ENCODE measurements at regions not wholly inside any gene's neighbourhood (a gene's known extent, or its start where the extent isn't known, plus 50 kb on each side); places are given as distances from the start of the nearest gene placed in this dataset.

DNA sequence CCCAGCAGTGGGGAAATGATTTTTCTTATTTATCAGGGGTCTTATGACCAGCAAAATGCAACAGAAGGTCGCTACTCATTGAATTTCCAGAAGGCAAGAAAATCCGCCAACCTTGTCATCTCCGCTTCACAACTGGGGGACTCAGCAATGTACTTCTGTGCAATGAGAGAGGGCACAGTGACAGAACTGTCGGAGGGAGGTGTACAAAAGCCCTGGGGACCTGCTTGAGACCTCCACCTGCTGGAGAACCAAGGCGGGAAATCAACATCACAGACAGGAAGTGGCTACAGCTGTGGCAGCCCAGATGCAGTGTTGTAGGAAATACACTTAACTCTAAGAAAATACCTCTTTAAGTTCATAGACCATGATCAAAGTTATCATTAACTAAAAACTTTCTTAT is 250.9 kb upstream of the OR4E1 start:
- no peaks in the 10 kb centered on the region for H3K9me3 ChIP-seq (ENCODE audit: control insufficient read depth in 2 of 2, insufficient read depth in 1 of 2, low read length in 1 of 2)
- no peaks in the 10 kb centered on the region for H3K36me3 ChIP-seq (ENCODE audit: control insufficient read depth in 2 of 2, insufficient read depth in 2 of 2, low read length in 1 of 2)
- peaks cover 14 to 26% of the 10 kb centered on the region in 2 donors for H3K4me1 ChIP-seq (ENCODE audit: control insufficient read depth in 2 of 2, insufficient read depth in 2 of 2, low read length in 2 of 2)
- peak overlapping the region; percentile 11 to 44 for H3K4me3 ChIP-seq (ENCODE audit: low read length in 2 of 2)
- 5% methylated on average over 5 of the region's 5 CpGs for WGBS
- DNase-seq (ENCODE audit: low read depth in 6 of 9, low spot score in 9 of 9) = peak; percentile 73 to 97 (median 90)
- no peaks in the 10 kb centered on the region for H3K27me3 ChIP-seq (ENCODE audit: control insufficient read depth in 2 of 2, insufficient read depth in 1 of 2, low read length in 1 of 2)
- peak overlapping the region; percentile 92 to 95 for H3K27ac ChIP-seq (ENCODE audit: low read depth in 1 of 2, low read length in 1 of 2)

GRCh38 chr14:21923820-21924219 is 250.2 kb upstream of the OR4E1 start:
- peak overlapping the region; percentile 92 to 95 for H3K27ac ChIP-seq (ENCODE audit: low read depth in 1 of 2, low read length in 1 of 2)
- peak overlapping the region; percentile 11 to 44 for H3K4me3 ChIP-seq (ENCODE audit: low read length in 2 of 2)

GRCh38 chr14:21921453-21921852 is 247.8 kb upstream of the OR4E1 start:
- DNase-seq (ENCODE audit: low read depth in 6 of 9, low spot score in 9 of 9) = no peak
- WGBS = 100% methylated on average over 1 of the region's 1 CpG
- H3K27me3 ChIP-seq (ENCODE audit: control insufficient read depth in 2 of 2, insufficient read depth in 1 of 2, low read length in 1 of 2) = no peaks in the 10 kb centered on the region
- no peaks in the 10 kb centered on the region for H3K36me3 ChIP-seq (ENCODE audit: control insufficient read depth in 2 of 2, insufficient read depth in 2 of 2, low read length in 1 of 2)
- no peaks in the 10 kb centered on the region for H3K9me3 ChIP-seq (ENCODE audit: control insufficient read depth in 2 of 2, insufficient read depth in 1 of 2, low read length in 1 of 2)
- no peak overlapping the region for H3K27ac ChIP-seq (ENCODE audit: low read depth in 1 of 2, low read length in 1 of 2)
- peaks cover 14 to 36% of the 10 kb centered on the region in 2 donors for H3K4me1 ChIP-seq (ENCODE audit: control insufficient read depth in 2 of 2, insufficient read depth in 2 of 2, low read length in 2 of 2)
- no peak overlapping the region for H3K4me3 ChIP-seq (ENCODE audit: low read length in 2 of 2)

More at GRCh38 chr14:21923820-21924219, 250.2 kb upstream of the OR4E1 start:
- H3K4me1 ChIP-seq (ENCODE audit: control insufficient read depth in 2 of 2, insufficient read depth in 2 of 2, low read length in 2 of 2) = peaks cover 14 to 28% of the 10 kb centered on the region in 2 donors
- H3K9me3 ChIP-seq (ENCODE audit: control insufficient read depth in 2 of 2, insufficient read depth in 1 of 2, low read length in 1 of 2) = no peaks in the 10 kb centered on the region
- DNase-seq (ENCODE audit: low read depth in 6 of 9, low spot score in 9 of 9) = peak in 6 of 9 donors; percentile 55 to 86 (median 72)
- H3K27me3 ChIP-seq (ENCODE audit: control insufficient read depth in 2 of 2, insufficient read depth in 1 of 2, low read length in 1 of 2) = no peaks in the 10 kb centered on the region
- no peaks in the 10 kb centered on the region for H3K36me3 ChIP-seq (ENCODE audit: control insufficient read depth in 2 of 2, insufficient read depth in 2 of 2, low read length in 1 of 2)

- H3K4me3 ChIP-seq (ENCODE audit: low read length in 2 of 2) = peak overlapping the region; percentile 28 to 46
Measured at GRCh38 chr14:21917699-21918436, 244.2 kb upstream of the OR4E1 start.

GRCh38 chr14:21915826-21916225 is 242.2 kb upstream of the OR4E1 start:
- Histone ChIP-seq H3K4me3 (ENCODE audit: low read length in 2 of 2) (no peak overlapping the region), H3K36me3 (ENCODE audit: control insufficient read depth in 2 of 2, insufficient read depth in 2 of 2, low read length in 1 of 2) (no peaks in the 10 kb centered on the region), H3K9me3 (ENCODE audit: control insufficient read depth in 2 of 2, insufficient read depth in 1 of 2, low read length in 1 of 2) (no peaks in the 10 kb centered on the region), H3K27me3 (ENCODE audit: control insufficient read depth in 2 of 2, insufficient read depth in 1 of 2, low read length in 1 of 2) (no peaks in the 10 kb centered on the region), H3K4me1 (ENCODE audit: control insufficient read depth in 2 of 2, insufficient read depth in 2 of 2, low read length in 2 of 2) (peaks cover 13 to 38% of the 10 kb centered on the region in 2 donors), H3K27ac (ENCODE audit: low read depth in 1 of 2, low read length in 1 of 2) (peak overlapping the region in 1 of 2 donors; percentile 6)
- no peak for DNase-seq (ENCODE audit: low read depth in 6 of 9, low spot score in 9 of 9)
- WGBS = 96% methylated on average over 2 of the region's 2 CpGs

More at GRCh38 chr14:21917699-21918436, 244.2 kb upstream of the OR4E1 start:
- DNase-seq (ENCODE audit: low read depth in 6 of 9, low spot score in 9 of 9) = peak; percentile 58 to 93 (median 86)
- Histone ChIP-seq H3K9me3 (ENCODE audit: control insufficient read depth in 2 of 2, insufficient read depth in 1 of 2, low read length in 1 of 2) (no peaks in the 10 kb centered on the region), H3K36me3 (ENCODE audit: control insufficient read depth in 2 of 2, insufficient read depth in 2 of 2, low read length in 1 of 2) (no peaks in the 10 kb centered on the region), H3K4me1 (ENCODE audit: control insufficient read depth in 2 of 2, insufficient read depth in 2 of 2, low read length in 2 of 2) (peaks cover 4 to 24% of the 10 kb centered on the region in 2 donors), H3K27ac (ENCODE audit: low read depth in 1 of 2, low read length in 1 of 2) (peak overlapping the region; percentile 74 to 78), H3K27me3 (ENCODE audit: control insufficient read depth in 2 of 2, insufficient read depth in 1 of 2, low read length in 1 of 2) (no peaks in the 10 kb centered on the region)
- 15% methylated on average over 4 of the region's 4 CpGs for WGBS

DNA sequence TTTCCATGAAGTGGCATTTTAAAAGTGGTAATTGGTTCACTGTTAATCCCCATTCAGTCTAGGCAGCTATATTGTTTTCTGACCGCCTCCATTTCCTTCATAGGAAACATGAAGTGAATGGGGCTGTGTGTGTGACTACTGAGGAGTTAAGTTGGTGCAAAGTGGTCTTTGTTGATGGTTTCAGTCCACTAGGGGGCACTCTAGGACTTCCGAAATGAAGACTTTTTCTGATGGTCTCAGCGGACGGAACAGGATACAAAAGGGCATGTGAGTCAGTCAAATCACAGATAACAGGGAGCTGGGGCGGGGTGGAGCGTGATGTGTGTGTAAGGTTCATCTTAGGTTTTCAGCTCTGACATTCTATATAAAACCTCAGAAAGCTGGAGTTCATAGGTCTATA is 240.1 kb upstream of the OR4E1 start:
- peak overlapping the region in 1 of 2 donors; percentile 20 for H3K4me3 ChIP-seq (ENCODE audit: low read length in 2 of 2)
- H3K4me1 ChIP-seq (ENCODE audit: control insufficient read depth in 2 of 2, insufficient read depth in 2 of 2, low read length in 2 of 2) = peaks cover 11 to 35% of the 10 kb centered on the region in 2 donors
- H3K27me3 ChIP-seq (ENCODE audit: control insufficient read depth in 2 of 2, insufficient read depth in 1 of 2, low read length in 1 of 2) = no peaks in the 10 kb centered on the region
- 35% methylated on average over 6 of the region's 6 CpGs for WGBS
- peak overlapping the region in 1 of 2 donors; percentile 8 for H3K27ac ChIP-seq (ENCODE audit: low read depth in 1 of 2, low read length in 1 of 2)
- peak; percentile 68 to 96 (median 88) for DNase-seq (ENCODE audit: low read depth in 6 of 9, low spot score in 9 of 9)
- no peaks in the 10 kb centered on the region for H3K36me3 ChIP-seq (ENCODE audit: control insufficient read depth in 2 of 2, insufficient read depth in 2 of 2, low read length in 1 of 2)
- H3K9me3 ChIP-seq (ENCODE audit: control insufficient read depth in 2 of 2, insufficient read depth in 1 of 2, low read length in 1 of 2) = no peaks in the 10 kb centered on the region

- H3K9me3 ChIP-seq (ENCODE audit: control insufficient read depth in 2 of 2, insufficient read depth in 1 of 2, low read length in 1 of 2) = no peaks in the 10 kb centered on the region
- H3K36me3 ChIP-seq (ENCODE audit: control insufficient read depth in 2 of 2, insufficient read depth in 2 of 2, low read length in 1 of 2) = no peaks in the 10 kb centered on the region
- DNase-seq (ENCODE audit: low read depth in 6 of 9, low spot score in 9 of 9) = peak in 1 of 9 donors; percentile 65
- no peak overlapping the region for H3K4me3 ChIP-seq (ENCODE audit: low read length in 2 of 2)
- WGBS = 56% methylated on average over 3 of the region's 3 CpGs
- H3K27me3 ChIP-seq (ENCODE audit: control insufficient read depth in 2 of 2, insufficient read depth in 1 of 2, low read length in 1 of 2) = no peaks in the 10 kb centered on the region
- H3K4me1 ChIP-seq (ENCODE audit: control insufficient read depth in 2 of 2, insufficient read depth in 2 of 2, low read length in 2 of 2) = peaks cover 13 to 32% of the 10 kb centered on the region in 2 donors
- H3K27ac ChIP-seq (ENCODE audit: low read depth in 1 of 2, low read length in 1 of 2) = peak overlapping the region; percentile 49 to 78
Measured at GRCh38 chr14:21912367-21912766, 238.7 kb upstream of the OR4E1 start.

- H3K27me3 ChIP-seq (ENCODE audit: control insufficient read depth in 2 of 2, insufficient read depth in 1 of 2, low read length in 1 of 2) = no peaks in the 10 kb centered on the region
- H3K36me3 ChIP-seq (ENCODE audit: control insufficient read depth in 2 of 2, insufficient read depth in 2 of 2, low read length in 1 of 2) = no peaks in the 10 kb centered on the region
- DNase-seq (ENCODE audit: low read depth in 6 of 9, low spot score in 9 of 9) = no peak
- peak overlapping the region; percentile 43 to 49 for H3K27ac ChIP-seq (ENCODE audit: low read depth in 1 of 2, low read length in 1 of 2)
- H3K4me1 ChIP-seq (ENCODE audit: control insufficient read depth in 2 of 2, insufficient read depth in 2 of 2, low read length in 2 of 2) = peaks cover 13 to 32% of the 10 kb centered on the region in 2 donors
- WGBS = 79% methylated on average over 1 of the region's 1 CpG
- H3K9me3 ChIP-seq (ENCODE audit: control insufficient read depth in 2 of 2, insufficient read depth in 1 of 2, low read length in 1 of 2) = no peaks in the 10 kb centered on the region
- H3K4me3 ChIP-seq (ENCODE audit: low read length in 2 of 2) = no peak overlapping the region
Measured at GRCh38 chr14:21911877-21912276, 238.3 kb upstream of the OR4E1 start.

DNA sequence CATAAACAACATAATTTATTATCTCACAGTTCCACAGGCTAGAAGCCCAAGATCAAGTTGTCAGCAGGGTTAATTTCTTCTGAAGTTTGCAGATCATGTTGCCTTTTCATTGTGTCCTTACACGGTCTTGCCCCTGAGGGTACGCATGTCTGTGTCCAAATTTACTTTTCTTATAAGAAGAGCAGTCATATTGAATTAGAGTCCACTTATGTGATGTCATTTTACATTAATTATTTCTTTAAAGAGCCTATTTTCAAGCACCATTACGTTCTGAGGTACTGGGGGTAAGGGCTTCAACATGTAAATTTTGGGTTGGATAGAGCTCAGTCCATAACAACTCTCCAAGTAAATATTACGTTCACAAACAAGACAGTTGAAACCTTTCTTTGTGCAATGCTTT is 236.6 kb upstream of the OR4E1 start:
- 93% methylated on average over 4 of the region's 4 CpGs for WGBS
- H3K27ac ChIP-seq (ENCODE audit: low read depth in 1 of 2, low read length in 1 of 2) = no peak overlapping the region
- H3K4me3 ChIP-seq (ENCODE audit: low read length in 2 of 2) = no peak overlapping the region
- no peaks in the 10 kb centered on the region for H3K36me3 ChIP-seq (ENCODE audit: control insufficient read depth in 2 of 2, insufficient read depth in 2 of 2, low read length in 1 of 2)
- no peaks in the 10 kb centered on the region for H3K9me3 ChIP-seq (ENCODE audit: control insufficient read depth in 2 of 2, insufficient read depth in 1 of 2, low read length in 1 of 2)
- peaks cover 11 to 25% of the 10 kb centered on the region in 2 donors for H3K4me1 ChIP-seq (ENCODE audit: control insufficient read depth in 2 of 2, insufficient read depth in 2 of 2, low read length in 2 of 2)
- no peaks in the 10 kb centered on the region for H3K27me3 ChIP-seq (ENCODE audit: control insufficient read depth in 2 of 2, insufficient read depth in 1 of 2, low read length in 1 of 2)
- DNase-seq (ENCODE audit: low read depth in 6 of 9, low spot score in 9 of 9) = no peak

All from thymus (tissue), 11 donors.